EL (cell line): ENCODE measurements at regions not wholly inside any gene's neighbourhood (a gene's known extent, or its start where the extent isn't known, plus 50 kb on each side); places are given as distances from the start of the nearest gene placed in this dataset.

ENCODE experiments used
- DNase-seq: peaks from one replicate; pipeline ENCODE4 v3.0.0-alpha.2; 2016

GRCh38 chr5:135697959-135698345 is 119.2 kb upstream of the CXCL14 start:
- no peak for DNase-seq

GRCh38 chr5:135697251-135697958 is 118.6 kb upstream of the CXCL14 start:
- no peak for DNase-seq

- DNase-seq, result no peak
Measured at GRCh38 chr5:135696317-135696716, 117.5 kb upstream of the CXCL14 start.

DNA sequence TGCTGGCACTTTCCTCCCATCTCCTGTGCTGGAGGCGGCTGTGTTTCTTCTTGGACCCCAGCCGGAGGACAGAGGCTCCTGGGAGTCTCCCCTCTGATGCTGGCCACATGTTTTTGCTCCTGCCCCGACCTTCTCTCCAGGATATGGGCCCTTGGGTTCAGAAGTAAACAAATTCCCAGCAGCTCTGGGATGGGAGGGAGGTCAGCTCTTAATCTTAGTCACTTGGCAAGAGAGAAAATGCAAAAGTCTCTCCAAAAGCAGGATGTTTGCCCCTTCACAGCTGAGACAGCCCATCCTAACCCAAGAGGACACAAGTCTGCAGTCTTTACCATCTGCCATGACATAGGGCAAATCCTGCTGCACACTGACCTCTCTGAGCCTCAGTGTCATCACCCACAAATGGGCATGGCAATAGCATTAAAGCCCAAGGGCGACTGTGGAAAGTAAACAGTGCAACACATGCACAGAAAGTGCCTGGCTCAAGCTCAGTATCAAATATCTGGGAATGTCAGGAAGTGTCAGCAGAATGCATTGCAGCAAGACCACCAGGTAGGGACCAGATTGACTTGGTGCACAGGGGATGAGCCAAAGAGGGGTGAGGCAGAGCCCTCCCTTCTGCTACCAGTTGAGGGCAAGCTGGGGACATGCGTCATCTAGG is 117.0 kb upstream of the CXCL14 start:
- no peak for DNase-seq

DNA sequence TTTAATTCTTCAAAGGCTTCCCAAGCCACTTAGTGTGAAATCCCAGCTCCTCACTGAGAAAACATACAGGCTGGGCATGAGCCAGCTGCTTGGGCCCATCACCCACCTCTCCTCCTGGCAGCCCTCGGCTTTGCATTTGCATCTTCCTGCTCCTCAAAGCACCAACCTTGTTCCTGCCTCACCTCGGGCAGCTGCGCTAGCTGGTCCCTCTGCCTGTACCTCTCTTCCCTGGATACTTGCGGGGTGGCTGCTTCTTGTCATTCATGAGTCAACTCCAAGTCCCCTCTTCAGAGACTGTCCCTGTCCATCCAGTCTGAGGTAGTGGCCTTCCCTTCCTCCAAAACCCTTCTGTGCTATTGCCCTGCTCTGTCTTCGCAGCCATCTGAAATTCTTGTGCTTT is 116.1 kb upstream of the CXCL14 start:
- DNase-seq, result no peak

GRCh38 chr5:135694012-135694411 is 115.2 kb upstream of the CXCL14 start:
- DNase-seq, result no peak

DNA sequence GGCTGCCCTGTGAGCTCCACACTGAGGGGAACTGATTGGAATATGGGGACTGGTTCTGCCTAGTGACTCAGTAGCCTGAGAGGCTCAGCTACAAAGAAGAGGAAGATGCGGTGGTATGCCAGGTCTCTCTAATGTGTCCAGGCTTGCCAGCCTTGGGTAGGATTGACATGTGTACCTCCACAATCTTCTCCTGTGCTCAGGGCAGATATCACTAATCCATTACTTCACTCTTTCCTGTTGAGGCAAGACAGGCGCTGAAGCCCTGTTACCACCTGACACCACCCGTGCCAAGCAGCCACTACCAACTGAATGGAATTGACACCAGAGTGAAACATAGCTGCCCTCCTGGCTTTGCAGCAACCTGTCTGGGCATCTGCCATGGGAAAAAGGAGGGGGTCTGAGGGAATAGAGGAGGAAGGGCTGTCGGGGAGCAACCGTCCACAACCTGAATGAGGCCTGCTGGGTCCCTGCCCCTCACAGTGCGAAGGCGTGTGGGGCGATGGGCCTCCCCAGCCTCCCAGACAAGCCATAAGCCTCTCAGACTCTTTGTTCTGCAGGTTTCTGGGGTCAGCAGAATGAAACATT is 114.7 kb upstream of the CXCL14 start:
- DNase-seq, result no peak

GRCh38 chr5:135691044-135691443 is 112.3 kb upstream of the CXCL14 start:
- no peak for DNase-seq

DNA sequence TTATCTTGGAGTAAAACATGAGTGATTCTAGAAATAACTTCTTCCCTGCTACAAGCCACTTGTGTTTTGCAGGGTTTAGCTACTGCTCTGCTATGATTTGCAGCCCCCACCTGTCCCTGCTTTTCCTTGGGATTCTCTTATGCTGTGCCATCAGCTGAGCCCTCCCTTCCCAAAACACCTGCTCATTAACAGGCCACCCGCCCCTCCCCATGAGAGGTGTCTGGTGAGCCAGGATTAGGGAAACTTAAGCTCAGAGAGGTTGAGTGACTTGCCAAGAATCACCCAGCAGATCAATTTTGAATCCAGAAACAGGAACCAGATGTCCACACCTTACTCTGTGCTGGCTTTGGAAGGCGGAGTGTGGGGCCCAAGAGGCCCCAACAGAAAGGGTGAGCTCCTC is 111.7 kb upstream of the CXCL14 start:
- no peak for DNase-seq

DNA sequence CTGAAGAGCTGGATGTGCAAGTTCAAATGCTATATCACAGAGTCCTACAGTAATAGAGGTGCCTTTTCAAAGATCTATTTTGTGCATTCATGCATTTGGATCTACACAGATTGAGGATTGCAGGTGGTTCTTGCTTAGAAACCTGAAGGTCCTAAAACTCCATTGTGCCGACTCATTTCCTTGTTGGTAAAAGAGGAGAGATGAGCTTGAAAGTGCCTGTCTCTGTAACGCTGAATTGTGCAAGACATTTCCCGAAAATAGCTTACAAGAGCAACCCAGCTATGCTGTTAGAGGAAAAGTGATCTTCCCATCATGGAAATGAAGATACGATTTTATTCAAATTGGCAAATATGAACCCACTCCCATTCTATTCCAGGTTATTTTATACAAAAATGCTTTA is 110.7 kb upstream of the CXCL14 start:
- no peak for DNase-seq

DNA sequence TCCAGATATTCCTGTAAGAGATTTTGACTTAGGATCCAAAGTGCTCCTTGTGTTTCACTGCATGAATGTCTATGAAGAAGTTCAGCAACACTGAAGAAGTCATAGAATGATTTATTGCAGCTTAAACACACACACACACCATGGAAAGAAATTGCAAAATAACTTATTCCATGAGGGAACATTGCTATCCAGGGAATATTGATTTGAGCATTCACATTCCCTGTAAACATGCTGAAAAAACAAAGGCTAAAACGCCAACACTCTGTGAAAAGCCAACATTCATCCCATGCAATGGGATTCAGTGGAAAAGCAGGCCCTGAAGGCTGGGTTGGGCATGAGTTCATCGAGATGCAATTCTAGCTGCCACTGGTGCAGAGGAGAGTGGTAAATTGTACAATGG is 109.6 kb upstream of the CXCL14 start:
- no peak for DNase-seq

GRCh38 chr5:135683189-135683588 is 104.4 kb upstream of the CXCL14 start:
- no peak for DNase-seq

GRCh38 chr5:135680713-135681112 is 101.9 kb upstream of the CXCL14 start:
- DNase-seq, result no peak

GRCh38 chr5:135678640-135679268 is 100.0 kb upstream of the CXCL14 start:
- DNase-seq, result no peak

GRCh38 chr5:135671966-135672365 is 93.2 kb upstream of the CXCL14 start:
- DNase-seq, result no peak

DNA sequence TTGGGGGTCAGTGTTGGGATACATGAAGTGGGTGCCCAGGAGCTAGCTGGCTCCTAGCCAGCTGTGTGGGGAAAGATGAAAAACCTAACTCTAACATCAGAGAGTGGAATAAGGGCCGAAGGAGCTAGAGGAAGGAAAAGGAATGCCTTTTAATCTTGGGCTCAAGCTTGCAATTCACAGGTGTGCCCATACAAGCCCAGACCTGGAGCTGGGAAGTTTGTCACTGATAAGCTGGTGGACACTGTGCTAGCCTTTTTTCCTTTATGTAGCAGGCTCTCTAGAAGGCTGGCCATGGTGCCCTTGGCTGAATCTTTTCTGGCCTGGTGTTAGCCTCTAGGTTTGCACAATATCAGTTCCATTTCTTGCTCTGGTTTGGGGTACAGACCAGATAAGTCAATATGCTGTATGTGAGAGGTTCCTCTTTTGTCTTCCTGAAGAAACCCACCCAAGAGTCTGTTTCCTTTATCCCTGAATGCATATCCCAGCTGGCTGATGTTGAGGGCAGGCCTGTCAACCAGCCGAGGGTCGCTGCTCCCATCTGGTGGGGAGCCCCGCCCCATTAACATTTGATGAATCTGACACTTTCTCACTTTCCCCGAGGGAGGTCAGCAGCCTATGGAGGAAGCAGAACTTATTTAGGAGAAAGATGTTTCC is 92.4 kb upstream of the CXCL14 start:
- no peak for DNase-seq

- DNase-seq, result no peak
Measured at GRCh38 chr5:135670588-135670987, 91.8 kb upstream of the CXCL14 start.

DNA sequence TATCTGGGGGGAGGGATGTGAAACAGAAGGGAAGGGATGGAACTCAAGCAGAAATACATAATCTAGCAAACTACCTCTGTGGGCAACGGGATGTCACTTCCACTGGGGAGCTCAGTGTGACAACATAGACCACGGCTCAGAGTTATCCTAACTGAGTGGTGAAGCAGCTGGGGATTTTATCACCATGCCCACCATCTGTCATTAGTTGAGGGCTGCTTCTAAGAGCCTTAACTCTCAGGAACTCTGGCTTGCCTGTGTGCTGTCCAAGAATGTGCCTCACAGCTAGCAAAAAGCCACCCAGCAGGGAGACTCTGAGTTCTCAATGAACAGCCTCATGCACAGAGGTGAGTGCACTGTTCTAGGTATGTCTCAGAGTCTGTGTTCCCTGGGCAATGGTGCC is 90.6 kb upstream of the CXCL14 start:
- DNase-seq, result no peak

- no peak for DNase-seq
Measured at GRCh38 chr5:135667673-135668072, 88.9 kb upstream of the CXCL14 start.

- no peak for DNase-seq
Measured at GRCh38 chr5:135667204-135667603, 88.4 kb upstream of the CXCL14 start.

GRCh38 chr5:135662683-135663082 is 83.9 kb upstream of the CXCL14 start:
- DNase-seq, result no peak

DNA sequence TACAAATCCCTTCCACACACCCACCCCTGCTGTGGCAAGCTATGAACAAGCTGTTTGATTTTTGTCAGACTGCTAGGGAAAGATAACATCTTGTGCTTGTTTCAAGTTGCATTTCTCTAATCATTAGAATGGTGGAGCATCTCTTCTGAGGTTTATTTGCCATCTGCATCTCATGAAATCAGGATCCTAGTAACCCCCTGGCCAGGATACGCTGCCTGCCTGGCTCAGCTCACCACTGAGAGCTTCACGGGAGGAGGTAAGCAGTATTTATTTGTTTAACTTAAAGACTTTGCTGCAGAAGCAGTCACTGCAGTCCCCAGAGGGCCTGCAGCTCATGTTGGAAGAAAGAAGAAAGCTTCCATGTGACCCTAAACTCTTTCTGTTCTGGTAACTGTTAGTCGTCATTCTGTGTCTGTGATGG is 83.3 kb upstream of the CXCL14 start:
- DNase-seq, result no peak

DNA sequence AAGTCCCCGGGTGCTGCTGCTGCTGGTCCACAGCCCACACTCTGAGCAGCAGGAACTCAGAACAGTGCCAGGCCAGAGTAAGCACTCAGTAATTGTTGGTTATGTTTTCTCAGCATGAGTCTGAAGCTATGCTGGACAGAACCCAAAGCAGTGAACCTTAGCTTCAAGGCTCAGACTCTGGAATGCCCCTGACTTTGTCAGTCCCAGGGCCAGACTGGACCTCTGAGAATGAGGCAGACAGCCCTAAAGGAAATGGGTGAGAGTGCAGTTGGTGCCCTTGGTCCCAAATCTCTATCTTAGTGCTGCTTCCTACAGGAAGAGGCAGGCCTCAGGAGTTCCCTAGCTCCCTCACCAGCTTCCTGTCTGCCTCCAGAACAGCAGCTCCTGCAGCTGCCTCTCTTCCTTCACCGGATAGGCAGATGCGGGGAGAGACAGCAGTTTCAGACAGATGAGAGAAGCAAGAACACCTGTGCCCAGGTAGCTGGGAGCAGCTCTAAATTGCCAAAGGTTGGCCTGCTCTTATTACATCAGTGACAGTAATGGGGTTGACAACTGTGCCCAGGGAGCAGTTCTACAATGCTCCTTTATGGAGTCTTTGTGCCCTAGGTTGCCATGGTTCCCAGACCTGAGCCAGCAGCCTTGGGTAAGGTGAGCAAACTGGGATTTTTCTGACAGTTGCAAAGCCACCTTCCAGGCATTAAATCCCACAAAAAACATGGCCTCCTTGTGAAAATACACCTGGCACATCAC is 82.2 kb upstream of the CXCL14 start:
- no peak for DNase-seq
